ENCODE measurements at regions not wholly inside any gene's neighbourhood (a gene's known extent, or its start where the extent isn't known, plus 50 kb on each side); places are given as distances from the start of the nearest gene placed in this dataset.

GRCh38 chr5:148708854-148709253 is 54.5 kb upstream of the HTR4 start:
- no peak for DNase-seq (ENCODE audit: low spot score)

DNA sequence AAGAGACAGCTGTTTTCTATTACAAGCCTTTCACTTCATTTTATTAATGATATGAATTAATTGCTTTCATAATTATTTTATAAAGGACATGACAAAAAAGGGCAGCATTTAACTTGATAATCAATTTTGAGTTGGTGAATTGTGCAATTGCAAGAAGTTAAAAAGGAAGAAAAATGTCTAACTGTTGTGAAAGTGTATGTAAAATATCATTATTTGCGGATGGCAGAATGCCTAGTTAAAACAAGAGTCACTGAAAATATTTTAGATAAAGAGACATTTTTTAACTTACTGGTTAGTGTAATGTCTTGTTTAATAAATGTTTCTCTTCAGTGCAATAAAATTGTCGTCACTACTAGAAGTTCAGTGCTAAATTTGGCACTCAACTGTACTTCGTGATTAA is 57.6 kb upstream of the HTR4 start:
- no peak for DNase-seq (ENCODE audit: low spot score)

DNA sequence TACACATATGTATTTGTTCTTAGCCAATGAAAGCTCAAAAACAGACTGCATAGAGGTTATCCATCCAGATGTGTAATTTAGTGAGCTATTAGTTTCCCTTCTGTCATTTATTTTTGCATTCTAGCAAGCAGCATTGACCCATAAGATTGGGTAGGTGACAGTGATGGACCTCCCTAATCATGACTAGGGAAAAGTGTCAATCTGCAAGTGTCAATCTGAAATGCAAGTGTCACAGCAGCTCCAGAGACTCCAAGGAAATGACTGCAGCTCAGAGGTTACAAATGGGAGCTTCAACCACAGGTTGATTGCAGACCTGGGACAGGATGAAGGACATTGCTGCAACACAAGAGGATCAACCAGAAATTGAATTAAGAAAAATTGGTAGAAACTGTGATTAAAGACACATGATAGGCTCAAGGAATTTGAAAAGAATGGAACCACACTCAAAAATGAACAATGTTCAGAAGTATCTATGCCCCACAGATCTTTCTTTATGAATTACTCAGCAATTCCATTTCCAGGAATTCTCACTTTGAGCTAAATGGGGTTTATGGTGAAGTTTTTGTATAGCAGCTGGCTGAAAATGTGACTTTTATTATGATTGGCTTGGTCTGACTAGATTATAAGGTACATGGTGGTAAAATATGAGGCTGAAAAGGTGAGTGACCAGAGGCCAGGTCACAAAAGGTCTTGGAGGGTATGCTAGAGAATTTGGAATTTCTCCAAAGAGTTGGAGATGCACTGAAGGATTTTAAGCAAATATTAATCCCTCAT is 59.6 kb upstream of the HTR4 start:
- DNase-seq (ENCODE audit: low spot score), result no peak

GRCh38 chr5:148716716-148717115 is 62.4 kb upstream of the HTR4 start:
- no peak for DNase-seq (ENCODE audit: low spot score)

- DNase-seq (ENCODE audit: low spot score), result no peak
Measured at GRCh38 chr5:148717668-148718067, 63.3 kb upstream of the HTR4 start.

GRCh38 chr5:148719605-148720004 is 65.3 kb upstream of the HTR4 start:
- DNase-seq (ENCODE audit: low spot score), result no peak

GRCh38 chr5:148720257-148720656 is 65.9 kb upstream of the HTR4 start:
- no peak for DNase-seq (ENCODE audit: low spot score)

- DNase-seq (ENCODE audit: low spot score), result no peak
Measured at GRCh38 chr5:148723143-148723542, 68.8 kb upstream of the HTR4 start.

GRCh38 chr5:148725675-148726074 is 71.3 kb upstream of the HTR4 start:
- no peak for DNase-seq (ENCODE audit: low spot score)

GRCh38 chr5:148729182-148729581 is 74.9 kb upstream of the HTR4 start:
- DNase-seq (ENCODE audit: low spot score), result peak; percentile 18

DNA sequence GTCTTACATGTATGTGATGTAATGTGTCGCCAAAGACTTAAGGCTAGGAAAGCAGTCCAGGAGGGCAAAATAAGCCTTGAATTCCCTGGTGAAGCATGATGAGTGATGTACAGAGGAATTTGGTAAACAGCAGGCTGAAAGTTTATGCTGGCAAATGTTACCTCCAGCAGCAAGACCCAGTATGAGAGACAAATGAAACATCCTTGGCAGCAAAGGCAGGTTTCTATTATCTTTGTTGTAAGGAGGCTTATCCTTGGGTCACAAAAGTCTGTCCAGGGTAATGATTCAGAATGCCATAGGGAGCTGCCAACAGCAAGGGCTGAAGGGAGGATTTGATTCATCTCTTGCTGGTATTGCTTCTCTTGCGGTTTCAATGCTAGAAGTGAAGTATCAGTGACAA is 75.9 kb upstream of the HTR4 start:
- DNase-seq (ENCODE audit: low spot score), result no peak

DNA sequence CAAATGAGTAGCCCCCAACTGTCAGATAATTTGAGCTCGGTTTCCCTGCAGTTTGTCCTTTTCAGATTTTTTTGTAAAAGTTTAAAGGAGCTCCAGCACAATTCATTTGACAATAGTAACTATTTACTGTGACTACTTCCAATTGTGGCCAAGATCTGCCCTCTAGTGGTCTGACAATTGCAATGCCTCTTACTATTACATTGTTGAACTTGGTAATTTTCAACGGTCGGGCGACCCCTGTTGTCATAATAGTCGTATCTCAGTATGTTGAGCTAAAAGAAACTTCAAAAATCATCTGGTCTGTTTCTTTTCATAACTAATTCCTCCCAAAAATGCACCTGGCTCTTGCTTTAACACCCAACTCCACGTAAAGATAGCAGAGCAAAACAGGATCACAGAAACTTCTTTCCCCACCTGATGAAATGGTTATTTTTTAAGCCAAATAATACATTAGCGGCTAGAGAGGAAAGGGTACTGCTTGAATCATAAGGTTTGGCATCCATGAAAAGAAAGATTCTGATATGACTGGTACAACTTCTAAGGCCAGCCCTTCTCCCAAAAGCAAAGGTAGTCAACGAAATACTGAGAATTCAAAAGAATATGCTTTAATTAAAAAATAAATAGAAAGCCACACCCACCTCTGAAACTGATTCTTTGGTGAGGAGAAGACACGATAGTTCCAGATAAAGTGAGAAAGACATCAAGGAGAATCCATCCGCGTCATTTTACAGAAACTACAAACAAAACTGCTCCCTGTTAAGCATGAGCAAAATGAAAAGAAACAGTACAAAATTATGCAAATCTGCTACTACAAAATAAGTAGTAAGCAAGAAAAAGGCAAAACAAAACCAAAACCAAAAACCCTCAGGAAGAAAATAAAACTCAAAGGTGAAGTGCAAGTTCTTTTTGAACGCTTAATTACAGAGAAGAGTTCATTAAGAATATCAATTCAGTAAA is 76.9 kb upstream of the HTR4 start:
- peak; percentile 85 for DNase-seq (ENCODE audit: low spot score)

DNA sequence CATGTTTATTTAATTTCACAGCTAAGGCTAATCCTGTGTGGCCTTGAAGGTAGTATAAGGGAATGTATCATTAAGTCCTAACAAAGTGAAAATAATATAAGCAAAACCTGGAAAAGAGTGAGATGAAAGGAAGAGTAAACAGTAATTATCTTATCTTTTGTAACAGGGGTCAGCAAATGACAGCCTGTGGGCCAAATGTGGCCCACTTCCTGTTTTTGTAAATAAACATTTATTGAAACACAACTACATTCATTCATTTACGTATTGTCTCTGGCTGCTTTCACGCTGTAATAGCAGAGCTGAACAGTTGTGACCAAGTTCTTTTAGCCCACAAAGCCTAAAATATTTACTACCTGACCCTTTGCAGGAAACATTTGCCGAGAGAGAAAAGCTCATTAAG is 78.4 kb upstream of the HTR4 start:
- no peak for DNase-seq (ENCODE audit: low spot score)

DNA sequence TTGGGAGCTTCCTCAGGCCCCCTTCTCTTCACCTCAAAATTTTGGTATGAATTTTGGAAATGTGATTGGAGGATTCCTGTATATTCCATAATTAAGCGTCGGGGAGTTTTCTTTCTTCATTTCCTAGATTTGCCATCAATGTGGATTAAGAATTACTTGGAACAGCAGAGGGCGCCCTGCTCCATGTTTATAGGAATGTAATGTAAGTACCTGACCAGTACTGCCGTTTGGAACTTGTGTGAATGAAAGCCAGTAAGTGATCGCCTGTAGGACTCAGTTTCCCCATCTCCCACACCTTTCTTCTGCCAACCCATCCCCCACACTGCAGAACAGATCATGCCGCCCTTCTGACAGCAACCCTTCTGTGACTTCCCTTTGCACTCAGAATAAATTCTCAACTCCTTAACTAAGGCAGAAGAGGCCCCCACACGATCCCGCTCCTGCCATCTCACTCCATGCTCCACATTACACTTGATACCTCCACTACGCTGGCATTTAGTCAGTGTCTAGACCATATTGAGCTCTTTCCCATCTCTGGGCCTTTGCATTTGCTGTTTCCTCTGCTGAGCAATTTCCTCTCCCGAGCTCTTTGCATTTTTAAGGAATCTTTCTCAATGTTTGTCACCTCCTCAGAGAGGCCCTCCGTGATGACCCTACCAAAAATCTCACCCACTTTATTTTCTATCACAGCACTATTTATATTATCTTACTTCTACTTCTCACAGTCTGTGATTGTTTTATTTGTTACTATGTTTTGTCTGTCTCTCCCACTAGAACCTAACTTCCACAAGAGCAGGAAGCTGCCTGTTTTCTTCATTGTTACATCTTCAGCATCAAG is 79.5 kb upstream of the HTR4 start:
- DNase-seq (ENCODE audit: low spot score), result peak; percentile 79

- no peak for DNase-seq (ENCODE audit: low spot score)
Measured at GRCh38 chr5:148734518-148734917, 80.2 kb upstream of the HTR4 start.

GRCh38 chr5:148735301-148735835 is 81.0 kb upstream of the HTR4 start:
- DNase-seq (ENCODE audit: low spot score), result no peak

GRCh38 chr5:148739023-148739422 is 84.7 kb upstream of the HTR4 start:
- no peak for DNase-seq (ENCODE audit: low spot score)

DNA sequence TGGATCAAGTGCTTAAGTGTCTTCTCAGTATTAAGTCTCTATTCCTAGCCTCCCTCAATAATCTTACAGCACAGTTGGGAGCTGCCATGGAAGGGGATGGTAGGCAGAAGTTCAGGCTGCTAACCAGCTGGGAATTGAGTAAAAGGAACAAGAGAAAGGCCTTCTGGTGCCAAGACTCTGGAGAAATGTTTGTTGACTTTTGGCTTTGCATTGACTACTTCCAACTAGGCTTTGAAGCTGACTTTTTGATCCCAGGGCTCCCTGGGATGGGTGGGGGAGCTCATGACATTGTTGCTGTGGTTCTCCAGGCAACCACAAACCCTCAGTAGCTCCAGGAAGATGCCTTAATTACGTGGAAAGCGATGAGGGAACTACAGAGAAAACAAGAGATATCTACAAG is 85.2 kb upstream of the HTR4 start:
- peak; percentile 44 for DNase-seq (ENCODE audit: low spot score)

DNA sequence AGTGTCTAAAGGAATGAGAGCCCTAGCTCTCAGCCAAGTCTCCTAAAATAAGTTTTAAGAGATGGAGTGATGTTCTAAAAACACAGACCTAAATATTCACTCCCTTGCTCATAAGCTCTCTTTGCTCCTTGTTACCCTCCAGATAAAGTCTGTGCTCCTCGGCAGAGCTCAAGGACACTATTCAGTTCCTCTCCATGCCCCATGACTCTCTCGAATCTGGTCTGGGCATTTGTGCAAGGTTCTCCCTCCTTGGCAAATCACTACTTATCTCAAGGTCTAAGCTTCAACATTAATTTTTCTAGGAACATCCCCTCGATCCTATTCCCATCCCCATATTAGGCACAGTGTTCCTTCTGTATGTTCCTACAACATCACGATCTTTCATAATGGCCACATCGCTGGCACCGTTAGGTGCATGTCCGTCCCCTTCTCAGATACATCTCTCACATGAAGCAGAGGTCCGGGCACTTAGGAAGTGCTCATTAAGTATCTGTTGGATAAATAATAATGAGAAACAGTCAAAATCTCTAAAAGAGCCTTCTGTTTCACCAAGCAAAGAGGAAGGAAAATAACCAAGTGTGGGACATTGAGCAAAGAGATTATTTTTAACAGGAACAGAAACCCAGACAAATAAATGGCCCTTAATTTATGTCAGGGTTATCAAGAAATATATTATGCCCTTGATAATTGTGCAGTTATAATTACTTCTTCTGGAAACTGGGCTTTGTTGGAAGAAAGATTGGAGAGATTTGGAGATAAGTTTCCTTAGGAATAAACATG is 85.9 kb upstream of the HTR4 start:
- DNase-seq (ENCODE audit: low spot score), result no peak

DNA sequence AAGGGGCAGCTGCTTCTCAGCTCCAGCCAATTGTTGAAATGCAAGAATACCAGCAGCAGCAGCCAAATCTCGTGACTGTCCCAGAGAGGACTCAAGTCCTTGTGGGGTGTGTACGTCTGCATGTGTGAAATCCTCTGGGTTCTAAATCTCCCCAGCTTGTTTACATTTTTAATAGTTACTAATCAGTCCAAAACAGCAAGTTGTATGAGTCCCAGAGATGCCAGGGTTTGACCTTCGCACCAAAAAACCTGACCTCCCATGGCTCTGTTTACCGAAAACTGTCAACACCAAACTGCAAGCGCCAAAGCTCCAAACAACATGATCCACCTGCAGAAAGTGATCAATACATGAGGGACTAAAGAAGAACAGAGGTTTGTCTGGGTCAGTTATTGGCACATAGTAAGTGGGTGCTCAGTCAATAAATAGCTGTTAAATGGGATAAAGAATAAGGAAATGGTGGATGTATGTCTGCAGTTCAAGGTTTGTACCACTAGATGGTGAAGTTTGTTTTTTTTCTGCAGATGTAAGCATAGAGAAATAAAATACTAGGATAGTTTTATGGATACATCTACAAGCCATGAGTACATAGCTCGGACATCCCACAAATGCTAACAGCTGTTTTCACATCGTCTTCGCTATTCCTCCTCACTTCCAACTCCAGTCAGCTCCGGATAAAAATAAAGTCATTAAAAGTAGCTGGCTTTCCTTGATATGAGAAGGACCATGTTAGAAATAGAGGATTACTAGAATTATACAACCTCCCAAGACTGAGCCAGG is 85.3 kb upstream of the ADRB2 start:
- peak; percentile 38 for DNase-seq (ENCODE audit: low spot score)
